ENCODE measurements at regions not wholly inside any gene's neighbourhood (a gene's known extent, or its start where the extent isn't known, plus 50 kb on each side); places are given as distances from the start of the nearest gene placed in this dataset.
A peak's percentile ranks its signal among the peaks of the same experiment; 100 is the strongest.

GRCh38 chr18:65017372-65017760 is 733.4 kb upstream of the CDH7 start:
- no peak overlapping the region for H3K4me3 ChIP-seq
- intact Hi-C loops (cut with micrococcal nuclease) = no loop called here
- H3K27me3 ChIP-seq (ENCODE audit: low read depth) = no peaks in the 10 kb centered on the region
- no peaks in the 10 kb centered on the region for H3K4me1 ChIP-seq
- no peak for DNase-seq
- no peaks in the 10 kb centered on the region for H3K9me3 ChIP-seq (replicated peaks)
- no peaks in the 10 kb centered on the region for H3K36me3 ChIP-seq
- TF ChIP-seq CTCF (IDR thresholded peaks at IDR 0.05; ENCODE audit: borderline replicate concordance) = no peak
- no peak overlapping the region for H3K27ac ChIP-seq (replicated peaks)

GRCh38 chr18:65016631-65017371 is 734.0 kb upstream of the CDH7 start:
- Histone ChIP-seq H3K36me3 (no peaks in the 10 kb centered on the region), H3K4me3 (no peak overlapping the region), H3K27me3 (ENCODE audit: low read depth) (no peaks in the 10 kb centered on the region), H3K4me1 (no peaks in the 10 kb centered on the region), H3K27ac (replicated peaks) (no peak overlapping the region), H3K9me3 (replicated peaks) (no peaks in the 10 kb centered on the region)
- no peak for TF ChIP-seq CTCF (IDR thresholded peaks at IDR 0.05; ENCODE audit: borderline replicate concordance)
- intact Hi-C loops (cut with micrococcal nuclease) = no loop called here
- no peak for DNase-seq

GRCh38 chr18:64994370-64994769 is 756.4 kb upstream of the CDH7 start:
- Histone ChIP-seq H3K27me3 (ENCODE audit: low read depth) (no peaks in the 10 kb centered on the region), H3K4me1 (peaks cover 13% of the 10 kb centered on the region), H3K36me3 (no peaks in the 10 kb centered on the region), H3K9me3 (replicated peaks) (no peaks in the 10 kb centered on the region), H3K27ac (replicated peaks) (peak overlapping the region; percentile 79), H3K4me3 (no peak overlapping the region)
- TF ChIP-seq CTCF (IDR thresholded peaks at IDR 0.05; ENCODE audit: borderline replicate concordance) = no peak
- DNase-seq = no peak
- intact Hi-C loops (cut with micrococcal nuclease) = no loop called here

- H3K4me3 ChIP-seq = no peak overlapping the region
- H3K27me3 ChIP-seq (ENCODE audit: low read depth) = no peaks in the 10 kb centered on the region
- intact Hi-C loops (cut with micrococcal nuclease) = no loop called here
- no peak for TF ChIP-seq CTCF (IDR thresholded peaks at IDR 0.05; ENCODE audit: borderline replicate concordance)
- H3K36me3 ChIP-seq = no peaks in the 10 kb centered on the region
- H3K27ac ChIP-seq (replicated peaks) = peak overlapping the region; percentile 79
- H3K9me3 ChIP-seq (replicated peaks) = no peaks in the 10 kb centered on the region
- peaks cover 20% of the 10 kb centered on the region for H3K4me1 ChIP-seq
- DNase-seq = no peak
Observed at GRCh38 chr18:64993695-64994094, 757.1 kb upstream of the CDH7 start.

- TF ChIP-seq CTCF (IDR thresholded peaks at IDR 0.05; ENCODE audit: borderline replicate concordance) = no peak
- peak overlapping the region; percentile 79 for H3K27ac ChIP-seq (replicated peaks)
- intact Hi-C loops (cut with micrococcal nuclease) = no loop called here
- H3K9me3 ChIP-seq (replicated peaks) = no peaks in the 10 kb centered on the region
- peaks cover 30% of the 10 kb centered on the region for H3K4me1 ChIP-seq
- peak overlapping the region; percentile 63 for H3K4me3 ChIP-seq
- H3K27me3 ChIP-seq (ENCODE audit: low read depth) = no peaks in the 10 kb centered on the region
- H3K36me3 ChIP-seq = no peaks in the 10 kb centered on the region
- no peak for DNase-seq
Observed at GRCh38 chr18:64992654-64993053, 758.2 kb upstream of the CDH7 start.
